Transverse colon (tissue), 3 donors: ENCODE measurements at regions not wholly inside any gene's neighbourhood (a gene's known extent, or its start where the extent isn't known, plus 50 kb on each side); places are given as distances from the start of the nearest gene placed in this dataset.

Experiments
- CTCF ChIP-seq, 5 experiments: fragments of 200-600 bp in 3 of 5; fragments of 450-650 bp in 2 of 5; sonication (generic) in 3 of 5; IDR thresholded peaks; 1 replicate in 2 of 5; 2 replicates in 3 of 5; pipeline ENCODE4 v1.5.1; 2016 to 2017; ENCODE audit warnings: antibody characterized with exemption in 5 of 5, inconsistent platforms in 3 of 5, mild to moderate bottlenecking in 2 of 5, moderate library complexity in 1 of 5
- POLR2A ChIP-seq: fragments of 450-650 bp; IDR thresholded peaks from one replicate; pipeline ENCODE4 v1.6.1; 2016; ENCODE audit warnings: antibody characterized with exemption, mild to moderate bottlenecking, moderate library complexity

DNA sequence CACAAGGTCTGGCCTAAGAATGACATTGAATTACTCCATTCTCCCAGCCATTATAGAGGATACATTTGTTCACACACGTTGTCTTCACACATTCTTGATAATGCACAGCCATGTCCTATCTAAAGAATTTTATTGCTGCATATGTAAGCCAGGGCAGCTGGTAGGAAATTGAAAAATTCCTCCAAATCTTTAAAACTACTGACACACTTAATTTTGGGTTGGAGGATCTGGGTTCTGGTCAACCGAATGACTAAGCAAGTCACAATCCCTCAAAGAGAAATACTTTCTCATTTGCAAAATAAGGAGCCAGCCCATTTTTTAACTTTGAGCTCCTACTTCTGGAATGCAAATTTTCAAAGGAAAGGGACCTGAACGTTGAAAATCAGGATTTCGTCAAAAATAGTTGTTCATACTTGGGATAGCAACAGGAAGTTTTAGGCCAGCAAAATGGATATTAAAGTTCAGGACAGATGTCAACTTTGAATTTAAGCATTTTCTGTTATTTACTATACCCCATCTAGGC lies 638.3 kb downstream of the NTRK3 start:
- TF ChIP-seq CTCF (IDR thresholded peaks at IDR 0.05) (no peak), POLR2A (no peak)
